ENCODE measurements at regions not wholly inside any gene's neighbourhood (a gene's known extent, or its start where the extent isn't known, plus 50 kb on each side); places are given as distances from the start of the nearest gene placed in this dataset.

DNA sequence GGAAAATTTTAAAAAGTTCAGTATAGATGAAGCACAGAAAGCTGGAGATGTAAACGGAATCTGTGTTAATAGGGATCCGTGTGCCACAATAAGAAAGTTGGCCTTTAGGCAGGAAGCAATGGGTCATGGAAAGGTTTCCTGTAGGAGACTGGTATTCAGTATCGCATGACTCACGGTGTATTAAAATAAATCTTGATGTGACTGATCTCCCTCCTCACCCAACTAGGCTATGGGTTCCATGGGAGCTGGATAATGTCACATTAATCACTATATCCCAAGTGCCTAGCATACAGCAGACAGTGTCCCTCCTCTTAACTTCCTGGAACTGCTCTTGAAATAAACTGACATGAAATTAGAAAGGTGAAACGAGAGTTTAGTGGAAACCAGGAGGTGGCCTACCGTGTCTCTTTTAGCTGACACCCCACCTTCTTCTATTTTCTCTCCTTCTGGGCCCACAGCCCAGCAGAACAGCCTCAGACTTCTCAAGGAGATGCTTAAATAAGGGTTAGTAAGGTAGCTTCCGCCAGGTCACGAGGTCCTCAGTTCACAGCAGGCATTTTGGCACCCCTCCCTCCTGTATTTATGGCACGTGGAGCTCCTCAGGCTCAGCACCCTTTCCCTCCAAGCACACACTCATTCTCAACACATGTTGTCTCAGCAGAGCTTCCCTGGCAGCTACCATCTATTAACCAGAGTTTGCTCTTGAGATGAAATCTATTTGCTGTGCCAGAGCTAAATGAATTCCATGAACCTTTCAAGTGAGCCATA is 118.8 kb downstream of the NXPE2 start:
- intact Hi-C loops (cut with micrococcal nuclease; ENCODE audit: unreplicated experiment), result no loop called here
- in situ Hi-C loops (cut with HindIII; ENCODE audit: low pct_unique_long_range_greater_than_20kb, low sequenced_read_pairs), result no loop called here
- H3K27ac ChIP-seq (ENCODE audit: low read length), result no peak overlapping the region
- no peaks in the 10 kb centered on the region for H3K4me1 ChIP-seq (ENCODE audit: control insufficient read depth, insufficient read depth, low read length)
- no TSS peak for BruUV-seq (replicated peaks)
- ChIA-PET CTCF (no interaction called here), POLR2A (interaction anchor here (0.6 kb wide), 1 partner anchor 310 kb away, joined by 4 read pairs; no protein-coding TSS in a partner anchor)
- TF ChIP-seq, protein P1, sequence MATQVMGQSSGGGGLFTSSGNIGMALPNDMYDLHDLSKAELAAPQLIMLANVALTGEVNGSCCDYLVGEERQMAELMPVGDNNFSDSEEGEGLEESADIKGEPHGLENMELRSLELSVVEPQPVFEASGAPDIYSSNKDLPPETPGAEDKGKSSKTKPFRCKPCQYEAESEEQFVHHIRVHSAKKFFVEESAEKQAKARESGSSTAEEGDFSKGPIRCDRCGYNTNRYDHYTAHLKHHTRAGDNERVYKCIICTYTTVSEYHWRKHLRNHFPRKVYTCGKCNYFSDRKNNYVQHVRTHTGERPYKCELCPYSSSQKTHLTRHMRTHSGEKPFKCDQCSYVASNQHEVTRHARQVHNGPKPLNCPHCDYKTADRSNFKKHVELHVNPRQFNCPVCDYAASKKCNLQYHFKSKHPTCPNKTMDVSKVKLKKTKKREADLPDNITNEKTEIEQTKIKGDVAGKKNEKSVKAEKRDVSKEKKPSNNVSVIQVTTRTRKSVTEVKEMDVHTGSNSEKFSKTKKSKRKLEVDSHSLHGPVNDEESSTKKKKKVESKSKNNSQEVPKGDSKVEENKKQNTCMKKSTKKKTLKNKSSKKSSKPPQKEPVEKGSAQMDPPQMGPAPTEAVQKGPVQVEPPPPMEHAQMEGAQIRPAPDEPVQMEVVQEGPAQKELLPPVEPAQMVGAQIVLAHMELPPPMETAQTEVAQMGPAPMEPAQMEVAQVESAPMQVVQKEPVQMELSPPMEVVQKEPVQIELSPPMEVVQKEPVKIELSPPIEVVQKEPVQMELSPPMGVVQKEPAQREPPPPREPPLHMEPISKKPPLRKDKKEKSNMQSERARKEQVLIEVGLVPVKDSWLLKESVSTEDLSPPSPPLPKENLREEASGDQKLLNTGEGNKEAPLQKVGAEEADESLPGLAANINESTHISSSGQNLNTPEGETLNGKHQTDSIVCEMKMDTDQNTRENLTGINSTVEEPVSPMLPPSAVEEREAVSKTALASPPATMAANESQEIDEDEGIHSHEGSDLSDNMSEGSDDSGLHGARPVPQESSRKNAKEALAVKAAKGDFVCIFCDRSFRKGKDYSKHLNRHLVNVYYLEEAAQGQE (IDR thresholded peaks at IDR 0.05; ENCODE audit: insufficient read depth in 1 of 2, low read depth in 2 of 2, low read length in 1 of 2), result no peak
- TF ChIP-seq TCF7L2 (IDR thresholded peaks at IDR 0.05; ENCODE audit: low read depth, low read length) (no peak), POLR2AphosphoS5 (IDR thresholded peaks at IDR 0.05; ENCODE audit: low read depth, low read length) (no peak), SIN3A (IDR thresholded peaks at IDR 0.05; ENCODE audit: borderline replicate concordance, insufficient read depth, low read depth, low read length) (no peak)
- TF ChIP-seq, protein P2, sequence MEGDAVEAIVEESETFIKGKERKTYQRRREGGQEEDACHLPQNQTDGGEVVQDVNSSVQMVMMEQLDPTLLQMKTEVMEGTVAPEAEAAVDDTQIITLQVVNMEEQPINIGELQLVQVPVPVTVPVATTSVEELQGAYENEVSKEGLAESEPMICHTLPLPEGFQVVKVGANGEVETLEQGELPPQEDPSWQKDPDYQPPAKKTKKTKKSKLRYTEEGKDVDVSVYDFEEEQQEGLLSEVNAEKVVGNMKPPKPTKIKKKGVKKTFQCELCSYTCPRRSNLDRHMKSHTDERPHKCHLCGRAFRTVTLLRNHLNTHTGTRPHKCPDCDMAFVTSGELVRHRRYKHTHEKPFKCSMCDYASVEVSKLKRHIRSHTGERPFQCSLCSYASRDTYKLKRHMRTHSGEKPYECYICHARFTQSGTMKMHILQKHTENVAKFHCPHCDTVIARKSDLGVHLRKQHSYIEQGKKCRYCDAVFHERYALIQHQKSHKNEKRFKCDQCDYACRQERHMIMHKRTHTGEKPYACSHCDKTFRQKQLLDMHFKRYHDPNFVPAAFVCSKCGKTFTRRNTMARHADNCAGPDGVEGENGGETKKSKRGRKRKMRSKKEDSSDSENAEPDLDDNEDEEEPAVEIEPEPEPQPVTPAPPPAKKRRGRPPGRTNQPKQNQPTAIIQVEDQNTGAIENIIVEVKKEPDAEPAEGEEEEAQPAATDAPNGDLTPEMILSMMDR (IDR thresholded peaks at IDR 0.05), result no peak; the same call in 1 of the 2 replicates
- ATAC-seq, result no peak
- no peak overlapping the region for H3K4me3 ChIP-seq (ENCODE audit: low read depth in 2 of 2, low read length in 2 of 2)
- no peak for DNase-seq (ENCODE audit: low read depth, low spot score)
- no peaks in the 10 kb centered on the region for H3K36me3 ChIP-seq (ENCODE audit: control insufficient read depth, insufficient read depth, low read length)
- no peaks in the 10 kb centered on the region for H3K9me3 ChIP-seq (ENCODE audit: control insufficient read depth, insufficient read depth, low read depth, low read length)
- H3K27me3 ChIP-seq (ENCODE audit: control insufficient read depth, insufficient read depth, low read length), result no peaks in the 10 kb centered on the region; the same call in 1 of the 2 replicates

DNA sequence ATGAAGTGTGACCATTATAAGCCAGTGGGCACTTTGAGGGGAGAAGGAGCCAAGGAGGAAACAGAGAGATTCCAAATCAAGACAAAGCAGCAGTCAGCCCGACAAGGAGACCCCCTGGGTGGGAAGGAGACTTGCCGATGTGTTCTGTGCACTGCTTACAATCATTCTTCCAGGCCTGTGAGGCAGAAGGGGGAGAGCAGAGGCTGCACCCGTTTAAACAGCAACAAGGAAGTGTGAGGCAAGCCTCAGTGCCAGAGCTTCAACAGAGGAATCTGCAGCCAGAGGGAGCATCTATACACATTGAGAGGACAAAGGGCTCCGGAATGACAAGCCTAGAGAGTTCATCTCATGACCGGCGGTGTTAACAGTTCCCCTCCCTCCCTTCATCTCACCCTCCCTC is 121.1 kb downstream of the NXPE2 start:
- intact Hi-C loops (cut with micrococcal nuclease; ENCODE audit: unreplicated experiment), result no loop called here
- Histone ChIP-seq H3K36me3 (ENCODE audit: control insufficient read depth, insufficient read depth, low read length) (no peaks in the 10 kb centered on the region), H3K4me3 (ENCODE audit: low read depth in 2 of 2, low read length in 2 of 2) (no peak overlapping the region), H3K27me3 (ENCODE audit: control insufficient read depth, insufficient read depth, low read length) (no peaks in the 10 kb centered on the region; the same call in 1 of the 2 replicates), H3K27ac (ENCODE audit: low read length) (no peak overlapping the region), H3K9me3 (ENCODE audit: control insufficient read depth, insufficient read depth, low read depth, low read length) (no peaks in the 10 kb centered on the region), H3K4me1 (ENCODE audit: control insufficient read depth, insufficient read depth, low read length) (no peaks in the 10 kb centered on the region)
- TF ChIP-seq SIN3A (IDR thresholded peaks at IDR 0.05; ENCODE audit: borderline replicate concordance, insufficient read depth, low read depth, low read length) (no peak), TCF7L2 (IDR thresholded peaks at IDR 0.05; ENCODE audit: low read depth, low read length) (no peak), POLR2AphosphoS5 (IDR thresholded peaks at IDR 0.05; ENCODE audit: low read depth, low read length) (no peak)
- TF ChIP-seq, protein P2 (IDR thresholded peaks at IDR 0.05), result no peak
- TF ChIP-seq, protein P1 (IDR thresholded peaks at IDR 0.05; ENCODE audit: insufficient read depth in 1 of 2, low read depth in 2 of 2, low read length in 1 of 2), result no peak
- CTCF ChIA-PET, result no interaction called here
- no TSS peak for BruUV-seq (replicated peaks)
- ATAC-seq (no peak), DNase-seq (ENCODE audit: low read depth, low spot score) (no peak)
- POLR2A ChIA-PET, result no interaction called here
- in situ Hi-C loops (cut with HindIII; ENCODE audit: low pct_unique_long_range_greater_than_20kb, low sequenced_read_pairs), result no loop called here

Data from Panc1 (cell line).